ENCODE measurements at regions not wholly inside any gene's neighbourhood (a gene's known extent, or its start where the extent isn't known, plus 50 kb on each side); places are given as distances from the start of the nearest gene placed in this dataset.

- no peak for TF ChIP-seq CTCF (IDR thresholded peaks at IDR 0.05; ENCODE audit: extremely low read depth, missing control alignments)
Observed at GRCh38 chr4:44996276-44996845, 270.0 kb upstream of the GNPDA2 start.

GRCh38 chr4:44988011-44988410 lies 261.7 kb upstream of the GNPDA2 start:
- no peak for TF ChIP-seq CTCF (IDR thresholded peaks at IDR 0.05; ENCODE audit: extremely low read depth, missing control alignments)
- no peak for DNase-seq (ENCODE audit: low spot score)

More at GRCh38 chr4:44996276-44996845, 270.0 kb upstream of the GNPDA2 start:
- no peak for DNase-seq (ENCODE audit: low spot score)

- DNase-seq (ENCODE audit: low spot score) = no peak
- no peak for TF ChIP-seq CTCF (IDR thresholded peaks at IDR 0.05; ENCODE audit: extremely low read depth, missing control alignments)
Observed at GRCh38 chr4:44985938-44986337, 259.6 kb upstream of the GNPDA2 start.

GRCh38 chr4:44985152-44985551 lies 258.8 kb upstream of the GNPDA2 start:
- TF ChIP-seq CTCF (IDR thresholded peaks at IDR 0.05; ENCODE audit: extremely low read depth, missing control alignments) = no peak
- DNase-seq (ENCODE audit: low spot score) = no peak

- TF ChIP-seq CTCF (IDR thresholded peaks at IDR 0.05; ENCODE audit: extremely low read depth, missing control alignments) = no peak
- no peak for DNase-seq (ENCODE audit: low spot score)
Observed at GRCh38 chr4:44984083-44984482, 257.7 kb upstream of the GNPDA2 start.

- no peak for DNase-seq (ENCODE audit: low spot score)
- no peak for TF ChIP-seq CTCF (IDR thresholded peaks at IDR 0.05; ENCODE audit: extremely low read depth, missing control alignments)
Observed at GRCh38 chr4:44983083-44983482, 256.7 kb upstream of the GNPDA2 start.

- TF ChIP-seq CTCF (IDR thresholded peaks at IDR 0.05; ENCODE audit: extremely low read depth, missing control alignments) = no peak
- DNase-seq (ENCODE audit: low spot score) = no peak
Observed at GRCh38 chr4:44978020-44978419, 251.7 kb upstream of the GNPDA2 start.
